ENCODE measurements at regions not wholly inside any gene's neighbourhood (a gene's known extent, or its start where the extent isn't known, plus 50 kb on each side); places are given as distances from the start of the nearest gene placed in this dataset.

GRCh38 chr7:47636433-47637175 is 54.7 kb upstream of the TNS3 start (continued):
- TF ChIP-seq, protein P1, sequence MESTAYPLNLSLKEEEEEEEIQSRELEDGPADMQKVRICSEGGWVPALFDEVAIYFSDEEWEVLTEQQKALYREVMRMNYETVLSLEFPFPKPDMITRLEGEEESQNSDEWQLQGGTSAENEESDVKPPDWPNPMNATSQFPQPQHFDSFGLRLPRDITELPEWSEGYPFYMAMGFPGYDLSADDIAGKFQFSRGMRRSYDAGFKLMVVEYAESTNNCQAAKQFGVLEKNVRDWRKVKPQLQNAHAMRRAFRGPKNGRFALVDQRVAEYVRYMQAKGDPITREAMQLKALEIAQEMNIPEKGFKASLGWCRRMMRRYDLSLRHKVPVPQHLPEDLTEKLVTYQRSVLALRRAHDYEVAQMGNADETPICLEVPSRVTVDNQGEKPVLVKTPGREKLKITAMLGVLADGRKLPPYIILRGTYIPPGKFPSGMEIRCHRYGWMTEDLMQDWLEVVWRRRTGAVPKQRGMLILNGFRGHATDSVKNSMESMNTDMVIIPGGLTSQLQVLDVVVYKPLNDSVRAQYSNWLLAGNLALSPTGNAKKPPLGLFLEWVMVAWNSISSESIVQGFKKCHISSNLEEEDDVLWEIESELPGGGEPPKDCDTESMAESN (CRISPR knock-in tag; conservative IDR thresholded peaks at IDR 0.05): 0 out of 2 replicates have a peak, but pooled peaks have one; percentile 31
- TF ChIP-seq CENPT (CRISPR knock-in tag; IDR thresholded peaks at IDR 0.05; ENCODE audit: low read depth) (no peak), ZBTB42 (CRISPR knock-in tag; IDR thresholded peaks at IDR 0.05) (no peak), PITX1 (CRISPR knock-in tag; IDR thresholded peaks at IDR 0.05) (no peak)
- TF ChIP-seq, protein P2, sequence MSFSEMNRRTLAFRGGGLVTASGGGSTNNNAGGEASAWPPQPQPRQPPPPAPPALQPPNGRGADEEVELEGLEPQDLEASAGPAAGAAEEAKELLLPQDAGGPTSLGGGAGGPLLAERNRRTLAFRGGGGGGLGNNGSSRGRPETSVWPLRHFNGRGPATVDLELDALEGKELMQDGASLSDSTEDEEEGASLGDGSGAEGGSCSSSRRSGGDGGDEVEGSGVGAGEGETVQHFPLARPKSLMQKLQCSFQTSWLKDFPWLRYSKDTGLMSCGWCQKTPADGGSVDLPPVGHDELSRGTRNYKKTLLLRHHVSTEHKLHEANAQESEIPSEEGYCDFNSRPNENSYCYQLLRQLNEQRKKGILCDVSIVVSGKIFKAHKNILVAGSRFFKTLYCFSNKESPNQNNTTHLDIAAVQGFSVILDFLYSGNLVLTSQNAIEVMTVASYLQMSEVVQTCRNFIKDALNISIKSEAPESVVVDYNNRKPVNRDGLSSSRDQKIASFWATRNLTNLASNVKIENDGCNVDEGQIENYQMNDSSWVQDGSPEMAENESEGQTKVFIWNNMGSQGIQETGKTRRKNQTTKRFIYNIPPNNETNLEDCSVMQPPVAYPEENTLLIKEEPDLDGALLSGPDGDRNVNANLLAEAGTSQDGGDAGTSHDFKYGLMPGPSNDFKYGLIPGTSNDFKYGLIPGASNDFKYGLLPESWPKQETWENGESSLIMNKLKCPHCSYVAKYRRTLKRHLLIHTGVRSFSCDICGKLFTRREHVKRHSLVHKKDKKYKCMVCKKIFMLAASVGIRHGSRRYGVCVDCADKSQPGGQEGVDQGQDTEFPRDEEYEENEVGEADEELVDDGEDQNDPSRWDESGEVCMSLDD (CRISPR knock-in tag; IDR thresholded peaks at IDR 0.05; ENCODE audit: borderline replicate concordance): 0 out of 2 replicates have a peak, but pooled peaks have one; percentile 65

DNA sequence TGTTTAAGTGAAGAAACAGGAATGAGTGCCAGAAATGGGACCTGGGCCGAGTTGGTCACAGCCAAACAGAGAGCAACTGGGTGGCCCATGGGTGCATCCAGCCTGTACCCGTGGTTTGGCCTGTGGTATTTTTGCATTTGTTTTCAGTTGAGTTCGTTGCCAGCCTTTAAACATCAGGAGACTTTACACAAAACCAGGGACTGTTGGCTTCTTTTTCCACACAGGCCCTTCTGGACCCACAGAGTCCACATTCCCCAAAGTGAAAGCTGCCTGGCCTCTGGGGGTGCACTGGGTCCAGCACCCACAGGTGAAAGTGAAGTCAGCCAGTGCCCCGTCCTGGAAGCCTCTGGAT is 54.1 kb upstream of the TNS3 start:
- H3K9me3 ChIP-seq (ENCODE audit: low read length): no peaks in the 10 kb centered on the region
- no TSS peak for BruUV-seq (replicated peaks)
- H3K27me3 ChIP-seq (ENCODE audit: control insufficient read depth in 1 of 2, insufficient read depth in 2 of 2, low read length in 2 of 2): no peaks in the 10 kb centered on the region
- peak overlapping the region; percentile 95 for H3K4me2 ChIP-seq (ENCODE audit: low read depth, low read length)
- no peaks in the 10 kb centered on the region for H3K36me3 ChIP-seq (replicated peaks in 1 of 2; ENCODE audit: control insufficient read depth in 1 of 2, insufficient read depth in 2 of 2, low read length in 2 of 2)
- ATAC-seq (peak; percentile 41), FAIRE-seq (no peak), DNase-seq (ENCODE audit: low spot score) (peak; percentile 41)
- ChIA-PET CTCF (ENCODE audit: low intra/inter-chr PET ratio, low total read pairs) (no interaction called here), POLR2A (interaction anchor here (2.2 to 2.7 kb wide), 2 partner anchors 25 to 127 kb away, joined by 12 to 19 read pairs; no protein-coding TSS in a partner anchor)
- peaks cover 72% of the 10 kb centered on the region for H3K4me1 ChIP-seq (ENCODE audit: insufficient read depth, low read length)
- H3K79me2 ChIP-seq (ENCODE audit: insufficient read depth, low read length): no peaks in the 10 kb centered on the region
- H4K20me1 ChIP-seq (ENCODE audit: insufficient read depth, low read length): no peaks in the 10 kb centered on the region
- H2AFZ ChIP-seq (ENCODE audit: low read length): no peak overlapping the region
- in situ Hi-C loops (cut with HindIII; ENCODE audit: extremely low pct_ligation_motif_present, low pct_unique_long_range_greater_than_20kb): no loop called here
- peak overlapping the region; percentile 56 for H3K9ac ChIP-seq (ENCODE audit: insufficient read depth, low read depth, low read length)
- H3K4me3 ChIP-seq (replicated peaks in 1 of 3; ENCODE audit: insufficient read depth in 1 of 3, low read depth in 2 of 3, low read length in 3 of 3): peak overlapping the region; percentile 52 to 74 (median 57)
- H3K27ac ChIP-seq (ENCODE audit: extremely low read length, insufficient read depth, low read length): peak overlapping the region; percentile 7
- intact Hi-C loops (cut with micrococcal nuclease; ENCODE audit: unreplicated experiment): loop anchor here (5.0 kb wide), 1 partner anchor 54 kb away; the partner anchor contains the start of gene TNS3
- WGBS (ENCODE audit: low lambda C conversion rate): 16% methylated on average over 3 of the region's 4 CpGs
- peak; percentile 33; the same call in 1 of the 2 replicates for TF ChIP-seq HNF4A (CRISPR knock-in tag; IDR thresholded peaks at IDR 0.05)
- TF ChIP-seq CCAR2 (optimal IDR thresholded peaks at IDR 0.05; ENCODE audit: low read depth, low read length): peak; percentile 8
- TF ChIP-seq KLF6 (CRISPR knock-in tag; IDR thresholded peaks at IDR 0.05): no peak
- no peak for TF ChIP-seq SP5 (CRISPR knock-in tag; IDR thresholded peaks at IDR 0.05; ENCODE audit: borderline replicate concordance, low read depth)
- TF ChIP-seq, protein P2 (CRISPR knock-in tag; IDR thresholded peaks at IDR 0.05; ENCODE audit: borderline replicate concordance): peak; percentile 71; the same call in 1 of the 2 replicates
- TF ChIP-seq ELF3 (CRISPR knock-in tag; IDR thresholded peaks at IDR 0.05): 0 out of 2 replicates have a peak, but pooled peaks have one; percentile 10
- TF ChIP-seq HNF4G (IDR thresholded peaks at IDR 0.05; ENCODE audit: borderline replicate concordance, low read depth, low read length): 0 out of 2 replicates have a peak, but pooled peaks have one; percentile 17
- no peak for TF ChIP-seq HNF4G (CRISPR knock-in tag; IDR thresholded peaks at IDR 0.05; ENCODE audit: borderline replicate concordance, low read depth)

Measured in HepG2 (cell line).